Mesendoderm (in vitro differentiated cells): ENCODE measurements at regions not wholly inside any gene's neighbourhood (a gene's known extent, or its start where the extent isn't known, plus 50 kb on each side); places are given as distances from the start of the nearest gene placed in this dataset.

Experiments used
- DNase-seq: peaks from one replicate; pipeline ENCODE4 v3.0.0; 2013
- H2AK5ac ChIP-seq: 2 replicates; pipeline ENCODE4 v1.6.1; 2013; ENCODE audit warnings: low read length, inconsistent platforms
- H2BK120ac ChIP-seq: 2 replicates; pipeline ENCODE4 v1.6.1; 2013; ENCODE audit warnings: low read depth, mild to moderate bottlenecking, low read length, moderate library complexity, mixed read lengths
- H2BK15ac ChIP-seq: replicated peaks from 2 replicates; pipeline ENCODE4 v1.6.1; 2013; ENCODE audit warnings: low read depth, mild to moderate bottlenecking, moderate library complexity
- H2BK5ac ChIP-seq: 2 replicates; pipeline ENCODE4 v1.6.1; 2013; ENCODE audit warnings: low read length, inconsistent platforms
- H3K18ac ChIP-seq: 2 replicates; pipeline ENCODE4 v1.6.1; 2013; ENCODE audit warnings: mild to moderate bottlenecking, low read length, mixed read lengths
- H3K23ac ChIP-seq: one replicate; pipeline ENCODE4 v1.6.1; 2013; ENCODE audit warnings: low read length
- H3K27ac ChIP-seq: 2 replicates; pipeline ENCODE4 v1.5.1; 2013; ENCODE audit warnings: low read depth, mild to moderate bottlenecking, inconsistent platforms, low read length, moderate library complexity
- H3K27me3 ChIP-seq: 2 replicates; pipeline ENCODE4 v1.6.1; 2013; ENCODE audit warnings: low read length, control low read depth, mild to moderate bottlenecking, inconsistent platforms; ENCODE audit not compliant: insufficient read depth, poor library complexity
- H3K36me3 ChIP-seq: 2 replicates; pipeline ENCODE4 v1.6.1; 2013; ENCODE audit warnings: low read length, inconsistent platforms; ENCODE audit not compliant: control insufficient read depth, insufficient read depth
- H3K4ac ChIP-seq: one replicate; pipeline ENCODE4 v1.6.1; 2013; ENCODE audit warnings: low read depth, mild to moderate bottlenecking, low read length, moderate library complexity
- H3K4me1 ChIP-seq: 2 replicates; pipeline ENCODE4 v1.6.1; 2013; ENCODE audit warnings: low read depth, low read length, inconsistent platforms; ENCODE audit not compliant: control insufficient read depth
- H3K4me2 ChIP-seq: 2 replicates; pipeline ENCODE4 v1.6.1; 2013; ENCODE audit warnings: low read length
- H3K4me3 ChIP-seq: 2 replicates; pipeline ENCODE4 v1.5.1; 2013; ENCODE audit warnings: mild to moderate bottlenecking, low read length
- H3K56ac ChIP-seq: one replicate; pipeline ENCODE4 v1.6.1; 2013; ENCODE audit warnings: low read length
- H3K79me1 ChIP-seq: 2 replicates; pipeline ENCODE4 v1.6.1; 2013; ENCODE audit warnings: low read length, inconsistent platforms
- H3K79me2 ChIP-seq: 2 replicates; pipeline ENCODE4 v1.6.1; 2013; ENCODE audit warnings: mild to moderate bottlenecking, low read length; ENCODE audit not compliant: control insufficient read depth, insufficient read depth
- H3K9ac ChIP-seq: 2 replicates; pipeline ENCODE4 v1.6.1; 2013; ENCODE audit warnings: low read length, inconsistent platforms
- H4K5ac ChIP-seq: one replicate; pipeline ENCODE4 v1.6.1; 2013; ENCODE audit warnings: low read length
- H4K8ac ChIP-seq: one replicate; pipeline ENCODE4 v1.6.1; 2013; ENCODE audit warnings: low read depth, mild to moderate bottlenecking, control low read depth, low read length, moderate library complexity
- WGBS: extraction: QIAGEN DNeasy Blood & Tissue Kit; methylation state at CpG from one replicate; pipeline ENCODE4 v1.1.7; 2013; ENCODE audit warnings: low lambda C conversion rate, missing lambda C conversion rate; ENCODE audit not compliant: insufficient coverage; ENCODE audit errors: extremely low coverage; 5-methylcytosine and 5-hydroxymethylcytosine counted together

- Histone ChIP-seq H3K9ac (no peak overlapping the region), H3K79me1 (no peaks in the 10 kb centered on the region), H3K79me2 (no peaks in the 10 kb centered on the region), H3K4me1 (peaks cover 2% of the 10 kb centered on the region), H4K5ac (no peak overlapping the region), H2BK120ac (no peak overlapping the region), H4K8ac (no peak overlapping the region), H3K36me3 (no peaks in the 10 kb centered on the region), H2AK5ac (no peak overlapping the region), H3K23ac (no peak overlapping the region), H3K27me3 (no peaks in the 10 kb centered on the region), H3K4me3 (no peak overlapping the region), H3K56ac (no peak overlapping the region), H3K4me2 (no peak overlapping the region), H2BK15ac (no peak overlapping the region), H2BK5ac (no peak overlapping the region), H3K18ac (no peak overlapping the region), H3K27ac (no peak overlapping the region), H3K4ac (no peak overlapping the region)
- no CpG with 5 or more reads among the region's 1 CpG for WGBS
- DNase-seq = peak; percentile 13
Observed at GRCh38 chr9:7579351-7579750, 220.2 kb downstream of the DMAC1 start.

- Histone ChIP-seq H3K23ac (no peak overlapping the region), H2AK5ac (no peak overlapping the region), H3K27ac (no peak overlapping the region), H3K4me1 (peaks cover 2% of the 10 kb centered on the region), H3K4ac (no peak overlapping the region), H4K8ac (no peak overlapping the region), H3K18ac (no peak overlapping the region), H3K4me3 (no peak overlapping the region), H2BK120ac (no peak overlapping the region), H3K27me3 (no peaks in the 10 kb centered on the region), H2BK5ac (no peak overlapping the region), H3K56ac (no peak overlapping the region), H4K5ac (no peak overlapping the region), H3K36me3 (no peaks in the 10 kb centered on the region), H3K4me2 (no peak overlapping the region), H3K79me1 (no peaks in the 10 kb centered on the region), H2BK15ac (no peak overlapping the region), H3K9ac (no peak overlapping the region), H3K79me2 (no peaks in the 10 kb centered on the region)
- no peak for DNase-seq
- WGBS = no CpG with 5 or more reads among the region's 3 CpGs
Observed at GRCh38 chr9:7578951-7579350, 220.6 kb downstream of the DMAC1 start.

GRCh38 chr9:7570107-7570720 is 229.4 kb downstream of the DMAC1 start:
- Histone ChIP-seq H3K4me2 (no peak overlapping the region), H3K23ac (no peak overlapping the region), H3K27ac (no peak overlapping the region), H2BK5ac (no peak overlapping the region), H3K18ac (no peak overlapping the region), H3K79me1 (no peaks in the 10 kb centered on the region), H2AK5ac (no peak overlapping the region), H4K8ac (no peak overlapping the region), H2BK15ac (no peak overlapping the region), H3K79me2 (no peaks in the 10 kb centered on the region), H3K36me3 (no peaks in the 10 kb centered on the region), H4K5ac (no peak overlapping the region), H3K27me3 (no peaks in the 10 kb centered on the region), H3K4me3 (no peak overlapping the region), H2BK120ac (no peak overlapping the region), H3K9ac (no peak overlapping the region), H3K4ac (no peak overlapping the region), H3K56ac (no peak overlapping the region), H3K4me1 (no peaks in the 10 kb centered on the region)
- WGBS = no CpG with 5 or more reads among the region's 1 CpG
- peak; percentile 74 for DNase-seq

- Histone ChIP-seq H2BK120ac (no peak overlapping the region), H3K4me2 (no peak overlapping the region), H3K4me1 (no peaks in the 10 kb centered on the region), H3K79me1 (no peaks in the 10 kb centered on the region), H3K36me3 (no peaks in the 10 kb centered on the region), H4K5ac (no peak overlapping the region), H3K9ac (no peak overlapping the region), H3K4me3 (no peak overlapping the region), H3K18ac (no peak overlapping the region), H3K23ac (no peak overlapping the region), H3K27ac (no peak overlapping the region), H3K56ac (no peak overlapping the region), H2BK5ac (no peak overlapping the region), H2BK15ac (no peak overlapping the region), H4K8ac (no peak overlapping the region), H3K27me3 (no peaks in the 10 kb centered on the region), H3K4ac (no peak overlapping the region), H2AK5ac (no peak overlapping the region), H3K79me2 (no peaks in the 10 kb centered on the region)
- WGBS = no CpG with 5 or more reads among the region's 2 CpGs
- no peak for DNase-seq
Observed at GRCh38 chr9:7567687-7568086, 231.9 kb downstream of the DMAC1 start.

- no peak overlapping the region for H3K9ac ChIP-seq
- WGBS = no CpG with 5 or more reads among the region's 6 CpGs
- DNase-seq = no peak
- H3K27me3 ChIP-seq = no peaks in the 10 kb centered on the region
- no peaks in the 10 kb centered on the region for H3K36me3 ChIP-seq
- H2AK5ac ChIP-seq = no peak overlapping the region
- no peaks in the 10 kb centered on the region for H3K79me2 ChIP-seq
- no peak overlapping the region for H3K56ac ChIP-seq
- peaks cover 2% of the 10 kb centered on the region for H3K4me1 ChIP-seq
- no peak overlapping the region for H3K4me2 ChIP-seq
- H3K4ac ChIP-seq = no peak overlapping the region
- no peak overlapping the region for H3K27ac ChIP-seq
- no peaks in the 10 kb centered on the region for H3K79me1 ChIP-seq
- no peak overlapping the region for H2BK15ac ChIP-seq
- H3K18ac ChIP-seq = no peak overlapping the region
- H2BK5ac ChIP-seq = no peak overlapping the region
- H4K8ac ChIP-seq = no peak overlapping the region
- H3K23ac ChIP-seq = no peak overlapping the region
- no peak overlapping the region for H3K4me3 ChIP-seq
- no peak overlapping the region for H2BK120ac ChIP-seq
- H4K5ac ChIP-seq = no peak overlapping the region
Observed at GRCh38 chr9:7561527-7562080, 238.0 kb downstream of the DMAC1 start.
